ENCODE measurements at regions not wholly inside any gene's neighbourhood (a gene's known extent, or its start where the extent isn't known, plus 50 kb on each side); places are given as distances from the start of the nearest gene placed in this dataset.

GRCh38 chr2:3099145-3099859 is 278.3 kb downstream of the EIPR1 start:
- DNase-seq, result no peak

GRCh38 chr2:3098231-3098630 is 279.4 kb downstream of the EIPR1 start:
- no peak for DNase-seq

- no peak for DNase-seq
Observed at GRCh38 chr2:3097804-3098203, 279.8 kb downstream of the EIPR1 start.

- DNase-seq, result no peak
Observed at GRCh38 chr2:3094999-3095958, 282.3 kb downstream of the EIPR1 start.

GRCh38 chr2:3094318-3094717 is 283.3 kb downstream of the EIPR1 start:
- no peak for DNase-seq

- no peak for DNase-seq
Observed at GRCh38 chr2:3091696-3092095, 285.9 kb downstream of the EIPR1 start.

- DNase-seq, result no peak
Observed at GRCh38 chr2:3082705-3083104, 294.9 kb downstream of the EIPR1 start.

- no peak for DNase-seq
Observed at GRCh38 chr2:3079959-3080948, 297.4 kb downstream of the EIPR1 start.

- DNase-seq, result no peak
Observed at GRCh38 chr2:3079466-3079865, 298.2 kb downstream of the EIPR1 start.

- no peak for DNase-seq
Observed at GRCh38 chr2:3078684-3079083, 298.9 kb downstream of the EIPR1 start.

GRCh38 chr2:3076848-3077642 is 300.6 kb downstream of the EIPR1 start:
- DNase-seq, result no peak

- no peak for DNase-seq
Observed at GRCh38 chr2:3075991-3076340, 301.7 kb downstream of the EIPR1 start.

GRCh38 chr2:3075316-3075990 is 302.2 kb downstream of the EIPR1 start:
- no peak for DNase-seq

- no peak for DNase-seq
Observed at GRCh38 chr2:3073704-3074103, 303.9 kb downstream of the EIPR1 start.

- no peak for DNase-seq
Observed at GRCh38 chr2:3073041-3073595, 304.5 kb downstream of the EIPR1 start.

- no peak for DNase-seq
Observed at GRCh38 chr2:3071685-3072263, 305.8 kb downstream of the EIPR1 start.

GRCh38 chr2:3066831-3067230 is 310.8 kb downstream of the EIPR1 start:
- DNase-seq, result no peak

GRCh38 chr2:3065928-3066327 is 311.7 kb downstream of the EIPR1 start:
- no peak for DNase-seq

GRCh38 chr2:3062476-3063260 is 314.9 kb downstream of the EIPR1 start:
- no peak for DNase-seq

GRCh38 chr2:3060049-3060448 is 317.6 kb downstream of the EIPR1 start:
- no peak for DNase-seq

Data from bone marrow (tissue), 2 donors.